Rectal smooth muscle tissue (tissue), 1 donor: ENCODE measurements at regions not wholly inside any gene's neighbourhood (a gene's known extent, or its start where the extent isn't known, plus 50 kb on each side); places are given as distances from the start of the nearest gene placed in this dataset.

Experiments used
- H3K27ac ChIP-seq: one replicate; pipeline ENCODE4 v1.7.0; 2013; ENCODE audit warnings: low read depth, low read length, inconsistent platforms
- H3K27me3 ChIP-seq: one replicate; pipeline ENCODE4 v1.7.0; 2013; ENCODE audit warnings: low read length; ENCODE audit not compliant: control insufficient read depth, insufficient read depth
- H3K36me3 ChIP-seq: one replicate; pipeline ENCODE4 v1.7.0; 2013; ENCODE audit warnings: low read length; ENCODE audit not compliant: control insufficient read depth, insufficient read depth
- H3K4me1 ChIP-seq: one replicate; pipeline ENCODE4 v1.7.0; 2013; ENCODE audit warnings: low read length; ENCODE audit not compliant: control insufficient read depth, insufficient read depth
- H3K4me3 ChIP-seq: one replicate; pipeline ENCODE4 v1.7.0; 2013; ENCODE audit warnings: low read length
- H3K9ac ChIP-seq: one replicate; pipeline ENCODE4 v1.7.0; 2013; ENCODE audit warnings: low read length

DNA sequence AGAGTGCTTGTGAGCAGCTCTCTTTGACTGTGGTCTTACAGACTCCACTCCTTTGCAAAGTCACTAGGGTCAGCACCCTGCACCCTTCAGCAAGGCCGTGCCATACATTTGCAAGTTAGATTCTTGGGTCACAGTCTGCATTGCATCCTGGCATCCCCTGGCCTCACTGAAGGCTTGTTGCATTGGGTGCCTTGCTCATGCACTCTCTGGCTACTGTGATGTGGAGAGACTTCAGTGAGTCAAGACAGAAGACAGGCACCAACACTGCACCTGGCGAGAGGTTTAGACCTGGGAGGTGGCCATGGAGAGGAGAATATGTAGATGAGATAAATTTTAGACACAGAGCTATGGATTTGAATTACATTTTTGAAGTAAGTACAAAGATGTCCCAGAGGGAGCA lies 146.4 kb upstream of the COPS8 start:
- no peaks in the 10 kb centered on the region for H3K36me3 ChIP-seq
- no peak overlapping the region for H3K27ac ChIP-seq
- H3K9ac ChIP-seq: no peak overlapping the region
- H3K4me1 ChIP-seq: no peaks in the 10 kb centered on the region
- H3K27me3 ChIP-seq: no peaks in the 10 kb centered on the region
- no peak overlapping the region for H3K4me3 ChIP-seq

GRCh38 chr2:236939721-236940231 lies 145.9 kb upstream of the COPS8 start:
- Histone ChIP-seq H3K4me1 (no peaks in the 10 kb centered on the region), H3K4me3 (no peak overlapping the region), H3K27me3 (no peaks in the 10 kb centered on the region), H3K9ac (no peak overlapping the region), H3K27ac (no peak overlapping the region), H3K36me3 (no peaks in the 10 kb centered on the region)

- H3K4me3 ChIP-seq: no peak overlapping the region
- no peaks in the 10 kb centered on the region for H3K4me1 ChIP-seq
- H3K9ac ChIP-seq: no peak overlapping the region
- no peaks in the 10 kb centered on the region for H3K36me3 ChIP-seq
- H3K27me3 ChIP-seq: no peaks in the 10 kb centered on the region
- no peak overlapping the region for H3K27ac ChIP-seq
Measured at GRCh38 chr2:236940497-236940896, 145.2 kb upstream of the COPS8 start.

DNA sequence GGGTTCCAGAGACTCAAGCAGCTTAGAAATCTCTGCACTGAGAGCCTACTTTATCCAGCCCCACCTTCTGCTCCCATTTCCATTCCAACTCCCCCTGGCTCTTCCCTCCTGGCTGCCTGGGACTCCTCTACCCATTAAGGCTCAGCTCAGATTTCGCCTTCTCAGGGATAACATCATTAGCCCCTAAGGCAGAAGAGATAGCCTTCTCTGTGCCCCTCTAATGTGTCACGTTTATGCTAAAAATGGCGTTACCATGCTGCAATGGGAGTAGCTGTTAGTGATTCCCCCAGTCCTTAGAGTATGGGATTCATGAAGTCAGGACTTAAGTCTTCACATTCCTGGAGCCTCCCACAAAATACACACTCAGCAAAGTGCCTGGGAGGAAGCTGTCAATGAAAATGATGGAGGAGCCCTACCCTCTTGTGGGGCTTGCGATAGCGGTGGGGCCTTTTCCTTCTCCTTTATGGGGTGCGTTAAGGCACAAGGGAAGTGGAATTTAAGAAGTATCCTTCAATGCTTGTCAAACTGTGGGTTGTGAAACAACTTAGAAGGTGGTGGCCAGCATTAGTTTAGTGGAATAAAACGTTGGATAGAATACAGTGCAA lies 144.7 kb upstream of the COPS8 start:
- H3K27ac ChIP-seq: no peak overlapping the region
- no peaks in the 10 kb centered on the region for H3K36me3 ChIP-seq
- no peaks in the 10 kb centered on the region for H3K4me1 ChIP-seq
- H3K27me3 ChIP-seq: no peaks in the 10 kb centered on the region
- no peak overlapping the region for H3K9ac ChIP-seq
- H3K4me3 ChIP-seq: no peak overlapping the region

GRCh38 chr2:236941551-236941950 lies 144.1 kb upstream of the COPS8 start:
- no peak overlapping the region for H3K9ac ChIP-seq
- no peaks in the 10 kb centered on the region for H3K27me3 ChIP-seq
- H3K4me3 ChIP-seq: no peak overlapping the region
- H3K27ac ChIP-seq: no peak overlapping the region
- H3K36me3 ChIP-seq: no peaks in the 10 kb centered on the region
- no peaks in the 10 kb centered on the region for H3K4me1 ChIP-seq

DNA sequence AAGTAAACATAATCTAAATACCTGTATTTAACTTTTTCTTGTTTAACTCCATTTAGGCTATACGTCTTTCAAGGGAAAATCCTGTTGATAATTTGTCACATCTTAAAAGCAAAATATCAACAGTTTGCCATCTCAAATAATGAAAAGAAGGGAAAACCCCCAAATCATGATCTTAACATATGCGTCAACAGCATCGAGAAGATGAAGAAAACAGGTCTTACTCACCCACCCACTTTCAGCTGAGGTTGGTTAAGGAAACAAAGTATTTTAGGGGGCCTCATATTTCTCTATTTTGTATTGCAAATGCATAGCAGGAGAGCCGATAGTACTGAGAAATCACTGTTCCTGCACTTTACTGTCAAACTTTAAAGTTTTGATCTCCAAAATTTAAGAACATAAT lies 143.1 kb upstream of the COPS8 start:
- H3K4me3 ChIP-seq: no peak overlapping the region
- H3K4me1 ChIP-seq: no peaks in the 10 kb centered on the region
- H3K27ac ChIP-seq: no peak overlapping the region
- H3K36me3 ChIP-seq: no peaks in the 10 kb centered on the region
- no peaks in the 10 kb centered on the region for H3K27me3 ChIP-seq
- H3K9ac ChIP-seq: no peak overlapping the region

- H3K4me3 ChIP-seq: no peak overlapping the region
- no peak overlapping the region for H3K9ac ChIP-seq
- H3K27me3 ChIP-seq: no peaks in the 10 kb centered on the region
- no peaks in the 10 kb centered on the region for H3K36me3 ChIP-seq
- H3K27ac ChIP-seq: no peak overlapping the region
- no peaks in the 10 kb centered on the region for H3K4me1 ChIP-seq
Measured at GRCh38 chr2:236943068-236943467, 142.6 kb upstream of the COPS8 start.

DNA sequence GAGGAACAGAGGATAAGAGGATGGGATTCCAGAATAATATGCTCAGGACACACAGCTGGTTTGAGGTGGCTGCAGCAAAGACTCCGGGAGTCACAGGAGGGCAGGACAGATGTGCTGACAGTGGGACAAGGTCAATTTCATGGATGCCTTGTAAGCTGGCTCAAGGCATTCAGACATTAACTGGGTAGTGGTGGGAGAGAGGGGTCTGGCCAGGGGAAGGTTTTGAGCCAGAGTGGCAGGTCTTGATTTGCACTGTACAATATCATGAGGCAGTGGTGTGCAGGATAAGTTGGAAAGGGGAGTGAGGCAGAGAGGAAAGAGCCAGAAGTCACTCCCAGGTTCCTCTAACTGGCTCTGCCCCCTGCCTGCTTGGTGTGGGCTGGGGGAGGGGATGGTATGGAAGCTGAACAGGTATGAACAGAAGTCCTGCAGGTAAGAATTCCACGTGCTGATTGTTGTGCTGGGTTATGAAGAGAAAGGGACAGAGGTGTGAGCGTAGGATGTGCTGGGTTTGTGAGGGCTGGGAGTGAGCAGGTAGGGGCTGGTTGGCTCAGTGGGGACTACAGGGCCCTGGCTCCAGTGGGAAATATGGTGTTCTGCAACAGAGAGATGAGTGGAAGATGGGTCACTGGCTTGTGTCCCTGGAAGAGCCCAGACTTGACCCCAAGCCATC lies 141.7 kb upstream of the COPS8 start:
- Histone ChIP-seq H3K4me1 (no peaks in the 10 kb centered on the region), H3K36me3 (no peaks in the 10 kb centered on the region), H3K9ac (no peak overlapping the region), H3K27me3 (no peaks in the 10 kb centered on the region), H3K27ac (no peak overlapping the region), H3K4me3 (no peak overlapping the region)

DNA sequence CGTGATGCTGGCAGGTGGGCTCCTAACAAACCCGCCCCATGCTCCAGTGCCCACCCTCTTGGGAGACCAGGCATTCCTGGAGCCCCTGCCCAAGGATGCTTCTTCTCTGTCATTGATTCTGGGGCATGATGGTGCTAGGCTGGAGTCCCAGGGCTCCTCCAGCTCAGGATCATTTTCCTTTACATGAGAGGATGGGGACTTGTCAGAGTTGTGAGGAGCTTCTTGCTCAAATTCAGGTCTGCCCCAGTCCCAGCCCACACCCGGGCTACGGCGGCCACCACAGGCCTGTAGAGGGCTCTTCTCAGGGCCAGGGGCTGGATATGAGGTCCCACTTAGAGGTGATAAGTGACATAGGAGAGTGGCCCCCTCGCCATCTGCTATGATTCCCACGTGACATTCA lies 141.1 kb upstream of the COPS8 start:
- Histone ChIP-seq H3K4me3 (no peak overlapping the region), H3K4me1 (no peaks in the 10 kb centered on the region), H3K27me3 (no peaks in the 10 kb centered on the region), H3K27ac (no peak overlapping the region), H3K36me3 (no peaks in the 10 kb centered on the region), H3K9ac (no peak overlapping the region)

DNA sequence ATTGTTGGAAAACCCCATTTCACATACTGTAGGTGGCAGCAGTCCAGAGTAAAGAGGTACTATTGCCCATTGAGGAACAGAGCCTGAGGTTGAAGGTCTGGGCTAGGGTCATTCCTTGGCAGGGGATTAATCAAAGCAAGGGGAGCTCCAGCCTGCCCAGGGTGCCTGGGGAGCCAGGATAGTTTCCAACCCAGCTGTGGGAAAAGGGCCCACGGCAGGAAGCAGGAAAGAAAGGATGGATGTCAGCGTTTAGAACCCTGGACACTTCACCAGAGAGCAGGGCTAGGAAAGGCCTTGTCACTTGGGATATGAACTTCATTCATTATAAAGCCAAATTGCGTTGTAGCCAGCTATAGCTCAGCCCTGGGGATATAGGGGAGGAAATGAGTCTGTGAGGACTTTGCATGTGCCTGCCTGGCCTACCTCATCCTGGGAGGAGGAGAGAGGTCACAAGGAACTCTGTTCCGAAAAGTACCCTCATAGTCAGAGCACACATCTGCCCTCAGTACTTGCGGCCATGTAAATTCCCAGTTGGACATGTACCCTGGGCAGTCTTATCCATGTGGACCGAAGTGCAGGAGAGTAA lies 140.2 kb upstream of the COPS8 start:
- H3K4me3 ChIP-seq: no peak overlapping the region
- no peaks in the 10 kb centered on the region for H3K27me3 ChIP-seq
- no peak overlapping the region for H3K9ac ChIP-seq
- no peak overlapping the region for H3K27ac ChIP-seq
- no peaks in the 10 kb centered on the region for H3K4me1 ChIP-seq
- no peaks in the 10 kb centered on the region for H3K36me3 ChIP-seq

GRCh38 chr2:236946871-236947270 lies 138.8 kb upstream of the COPS8 start:
- Histone ChIP-seq H3K4me3 (no peak overlapping the region), H3K36me3 (no peaks in the 10 kb centered on the region), H3K9ac (no peak overlapping the region), H3K27me3 (no peaks in the 10 kb centered on the region), H3K4me1 (no peaks in the 10 kb centered on the region), H3K27ac (no peak overlapping the region)

DNA sequence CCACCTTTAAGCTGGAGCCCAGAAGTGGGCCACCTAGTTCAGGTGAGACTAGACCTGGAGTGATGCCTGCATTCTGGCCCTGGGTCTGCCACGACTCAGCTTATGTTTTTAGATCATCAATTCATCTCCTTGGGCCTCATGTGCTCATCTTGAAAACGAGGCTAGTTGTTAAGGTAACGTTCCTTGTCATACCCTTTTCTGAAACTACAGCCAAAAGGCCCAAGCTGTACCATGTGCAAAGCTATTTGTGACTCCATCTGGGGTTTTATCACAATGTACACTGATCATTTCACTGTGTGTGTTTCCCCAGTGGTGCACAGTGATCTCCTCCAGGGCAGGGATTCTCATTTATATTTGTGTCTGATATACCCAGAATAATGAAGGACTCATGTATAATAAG lies 138.4 kb upstream of the COPS8 start:
- Histone ChIP-seq H3K36me3 (no peaks in the 10 kb centered on the region), H3K27ac (no peak overlapping the region), H3K4me3 (no peak overlapping the region), H3K9ac (no peak overlapping the region), H3K4me1 (no peaks in the 10 kb centered on the region), H3K27me3 (no peaks in the 10 kb centered on the region)

- Histone ChIP-seq H3K27ac (no peak overlapping the region), H3K4me1 (no peaks in the 10 kb centered on the region), H3K36me3 (no peaks in the 10 kb centered on the region), H3K27me3 (no peaks in the 10 kb centered on the region), H3K9ac (no peak overlapping the region), H3K4me3 (no peak overlapping the region)
Measured at GRCh38 chr2:236947896-236948295, 137.8 kb upstream of the COPS8 start.
